GM23338 (cell line): ENCODE measurements at regions not wholly inside any gene's neighbourhood (a gene's known extent, or its start where the extent isn't known, plus 50 kb on each side); places are given as distances from the start of the nearest gene placed in this dataset.
A peak's percentile ranks its signal among the peaks of the same experiment; 100 is the strongest.

Experiments used
- ATAC-seq: fragments of 200-7000 bp; cut with Tn5 transposase; 3 replicates; pipeline ENCODE4 v1.9.1; 2020
- DNase-seq: peaks from one replicate; pipeline ENCODE4 v3.0.0-alpha.2; 2015; ENCODE audit warnings: low spot score
- H2AFZ ChIP-seq: fragments of 200-600 bp; sonication (generic); 2 replicates; pipeline ENCODE4 v1.8.0; 2016; ENCODE audit warnings: antibody characterized with exemption, mild to moderate bottlenecking, moderate library complexity
- H3F3A ChIP-seq: fragments of 200-600 bp; sonication (generic); replicated peaks from 2 replicates; pipeline ENCODE4 v1.8.0; 2017; ENCODE audit warnings: antibody characterized with exemption, mixed run types, low read depth
- H3K27ac ChIP-seq: fragments of 200-600 bp; sonication (generic); 2 replicates; pipeline ENCODE4 v1.6.1; 2016; ENCODE audit warnings: low read depth
- H3K27me3 ChIP-seq: fragments of 200-600 bp; sonication (generic); 2 replicates; pipeline ENCODE4 v1.8.0; 2016; ENCODE audit warnings: mild to moderate bottlenecking, mixed run types, moderate library complexity; ENCODE audit not compliant: insufficient read depth
- H3K36me3 ChIP-seq: fragments of 200-600 bp; sonication (generic); 2 replicates; pipeline ENCODE4 v1.8.0; 2016; ENCODE audit warnings: mild to moderate bottlenecking; ENCODE audit not compliant: insufficient read depth
- H3K4me1 ChIP-seq: fragments of 200-600 bp; sonication (generic); 2 replicates; pipeline ENCODE4 v1.8.0; 2016; ENCODE audit warnings: mild to moderate bottlenecking, moderate library complexity; ENCODE audit not compliant: insufficient read depth
- H3K4me2 ChIP-seq: fragments of 200-600 bp; sonication (generic); 2 replicates; pipeline ENCODE4 v1.7.1; 2017; ENCODE audit warnings: mixed run types
- H3K4me3 ChIP-seq: fragments of 200-600 bp; sonication (generic); 2 replicates; pipeline ENCODE4 v1.6.1; 2016; ENCODE audit warnings: mixed run types
- H3K79me2 ChIP-seq: fragments of 200-600 bp; sonication (generic); replicated peaks from 2 replicates; pipeline ENCODE4 v1.8.0; 2017; ENCODE audit warnings: mild to moderate bottlenecking; ENCODE audit not compliant: insufficient read depth
- H3K9me2 ChIP-seq: fragments of 200-600 bp; sonication (generic); 2 replicates; pipeline ENCODE4 v1.8.0; 2017; ENCODE audit not compliant: insufficient read depth
- H4K20me1 ChIP-seq: fragments of 200-600 bp; sonication (generic); replicated peaks from 2 replicates; pipeline ENCODE4 v1.8.0; 2017; ENCODE audit warnings: mild to moderate bottlenecking; ENCODE audit not compliant: insufficient read depth
- H3K27ac Mint-ChIP-seq: 2 replicates; pipeline ENCODE4 v1.8.0; 2020; ENCODE audit warnings: inconsistent platforms, mild to moderate bottlenecking, moderate library complexity, mixed read lengths
- H3K27me3 Mint-ChIP-seq: 3 replicates; pipeline ENCODE4 v1.8.0; 2022; ENCODE audit warnings: low read depth, mild to moderate bottlenecking, moderate library complexity, mixed read lengths, inconsistent platforms; ENCODE audit not compliant: insufficient read depth, poor library complexity
- H3K36me3 Mint-ChIP-seq: 3 replicates; pipeline ENCODE4 v1.8.0; 2021; ENCODE audit warnings: low read depth, mild to moderate bottlenecking, inconsistent platforms, moderate library complexity, mixed read lengths
- H3K4me1 Mint-ChIP-seq: 3 replicates; pipeline ENCODE4 v1.8.0; 2020; ENCODE audit warnings: mild to moderate bottlenecking, inconsistent platforms, mixed read lengths
- H3K4me3 Mint-ChIP-seq: 3 replicates; pipeline ENCODE4 v1.8.0; 2021; ENCODE audit warnings: moderate library complexity, mild to moderate bottlenecking, inconsistent platforms, mixed read lengths
- H3K9me3 Mint-ChIP-seq: 3 replicates; pipeline ENCODE4 v1.8.0; 2020; ENCODE audit warnings: moderate library complexity, mild to moderate bottlenecking, inconsistent platforms, mixed read lengths
- CTCF ChIP-seq, 2 experiments: fragments of 200-600 bp in 1 of 2; sonication (generic) in 1 of 2; conservative IDR thresholded peaks; 2 replicates each; pipeline versions ENCODE4 v1.5.1 to v1.6.1; 2016 to 2017; ENCODE audit warnings: antibody characterized with exemption in 2 of 2, low read depth in 2 of 2, mild to moderate bottlenecking in 2 of 2, moderate library complexity in 1 of 2
- ETS1 ChIP-seq: IDR thresholded peaks from 2 replicates; pipeline ENCODE4 v1.6.1; 2016; ENCODE audit warnings: antibody characterized with exemption
- EZH2 ChIP-seq: fragments of 200-600 bp; sonication (generic); IDR thresholded peaks from one replicate; pipeline ENCODE4 v1.8.0; 2017; ENCODE audit warnings: antibody characterized with exemption, mild to moderate bottlenecking, low read depth; ENCODE audit not compliant: unreplicated experiment
- JUNB ChIP-seq: IDR thresholded peaks from one replicate; pipeline ENCODE4 v1.6.1; 2016; ENCODE audit warnings: antibody characterized with exemption; ENCODE audit not compliant: unreplicated experiment
- POLR2AphosphoS5 ChIP-seq: IDR thresholded peaks from 2 replicates; pipeline ENCODE4 v1.6.1; 2016; ENCODE audit warnings: antibody characterized with exemption, low read depth
- STAT1 ChIP-seq: IDR thresholded peaks from one replicate; pipeline ENCODE4 v1.6.1; 2016; ENCODE audit warnings: antibody characterized with exemption; ENCODE audit not compliant: unreplicated experiment
- TF ChIP-seq, protein P1 (sequence below): fragments of 250-450 bp; sonication (Bioruptor Pico); IDR thresholded peaks from 2 replicates; pipeline ENCODE4 v1.5.0; 2020; ENCODE audit warnings: mild to moderate bottlenecking, moderate library complexity

DNA sequence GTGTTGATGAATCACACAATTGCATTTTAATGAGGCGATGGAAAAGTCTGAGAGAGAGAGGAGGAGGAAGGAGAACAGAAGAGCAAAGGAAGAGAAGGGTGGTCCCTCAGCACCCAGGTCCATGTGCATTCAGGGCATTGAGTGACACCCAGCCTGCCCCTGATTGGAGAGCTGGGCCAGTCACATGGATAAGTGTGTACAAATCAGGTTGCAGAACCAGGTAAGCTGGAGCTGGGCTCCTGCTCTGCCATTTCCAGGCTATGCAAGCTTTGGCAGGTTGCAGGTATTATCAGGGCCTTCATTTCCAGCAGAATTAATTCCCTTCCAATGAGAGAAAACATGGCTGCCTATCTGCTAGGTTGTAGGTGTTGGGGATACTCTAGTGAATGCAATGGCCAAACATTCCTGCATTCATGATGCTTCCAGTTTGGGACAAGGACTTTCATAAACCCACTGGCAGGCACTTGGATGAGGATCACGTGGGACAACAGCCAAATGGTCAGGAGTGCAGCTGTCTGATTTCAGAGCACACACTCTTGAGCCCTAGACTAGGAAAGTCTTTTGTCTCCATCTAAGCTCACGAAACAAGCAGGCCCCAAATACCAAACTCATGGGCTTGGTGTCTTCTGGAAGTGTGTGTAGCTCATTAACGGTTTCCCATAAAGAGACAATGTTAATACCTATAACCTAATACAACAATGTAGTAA, 577.9 kb upstream of the CDH5 start:
- H3K4me2 ChIP-seq: no peak overlapping the region
- H3K4me1 Mint-ChIP-seq: peaks cover 5% of the 10 kb centered on the region; the same call in 2 of the 3 replicates
- H3F3A ChIP-seq: no peaks in the 10 kb centered on the region
- peaks cover 2% of the 10 kb centered on the region for H3K27me3 Mint-ChIP-seq
- no peak for TF ChIP-seq STAT1
- TF ChIP-seq EZH2: no peak
- no peak for TF ChIP-seq POLR2AphosphoS5
- no peak for TF ChIP-seq ETS1
- H3K9me2 ChIP-seq: no peaks in the 10 kb centered on the region
- no peaks in the 10 kb centered on the region for H3K79me2 ChIP-seq
- no peaks in the 10 kb centered on the region for H3K36me3 ChIP-seq
- no peaks in the 10 kb centered on the region for H3K4me1 ChIP-seq
- no peak overlapping the region for H3K27ac Mint-ChIP-seq
- no peak overlapping the region for H3K4me3 ChIP-seq
- no peak for DNase-seq
- no peaks in the 10 kb centered on the region for H3K9me3 Mint-ChIP-seq
- no peak overlapping the region for H3K4me3 Mint-ChIP-seq
- H2AFZ ChIP-seq: no peak overlapping the region
- no peaks in the 10 kb centered on the region for H3K27me3 ChIP-seq
- H4K20me1 ChIP-seq: no peaks in the 10 kb centered on the region
- ATAC-seq: no peak
- H3K36me3 Mint-ChIP-seq: no peaks in the 10 kb centered on the region
- no peak overlapping the region for H3K27ac ChIP-seq

- Histone ChIP-seq H3F3A (no peaks in the 10 kb centered on the region), H3K27ac (no peak overlapping the region), H3K4me2 (no peak overlapping the region), H2AFZ (peak overlapping the region; percentile 56; the same call in 1 of the 2 replicates), H3K9me2 (no peaks in the 10 kb centered on the region), H3K79me2 (no peaks in the 10 kb centered on the region), H4K20me1 (no peaks in the 10 kb centered on the region), H3K27me3 (no peaks in the 10 kb centered on the region), H3K4me3 (no peak overlapping the region), H3K4me1 (no peaks in the 10 kb centered on the region), H3K36me3 (no peaks in the 10 kb centered on the region)
- no peak overlapping the region for H3K27ac Mint-ChIP-seq
- TF ChIP-seq CTCF (conservative IDR thresholded peaks at IDR 0.05; ENCODE audit: low read depth in 2 of 2) (no peak), POLR2AphosphoS5 (no peak), ETS1 (no peak), EZH2 (no peak), JUNB (no peak)
- TF ChIP-seq, protein P1, sequence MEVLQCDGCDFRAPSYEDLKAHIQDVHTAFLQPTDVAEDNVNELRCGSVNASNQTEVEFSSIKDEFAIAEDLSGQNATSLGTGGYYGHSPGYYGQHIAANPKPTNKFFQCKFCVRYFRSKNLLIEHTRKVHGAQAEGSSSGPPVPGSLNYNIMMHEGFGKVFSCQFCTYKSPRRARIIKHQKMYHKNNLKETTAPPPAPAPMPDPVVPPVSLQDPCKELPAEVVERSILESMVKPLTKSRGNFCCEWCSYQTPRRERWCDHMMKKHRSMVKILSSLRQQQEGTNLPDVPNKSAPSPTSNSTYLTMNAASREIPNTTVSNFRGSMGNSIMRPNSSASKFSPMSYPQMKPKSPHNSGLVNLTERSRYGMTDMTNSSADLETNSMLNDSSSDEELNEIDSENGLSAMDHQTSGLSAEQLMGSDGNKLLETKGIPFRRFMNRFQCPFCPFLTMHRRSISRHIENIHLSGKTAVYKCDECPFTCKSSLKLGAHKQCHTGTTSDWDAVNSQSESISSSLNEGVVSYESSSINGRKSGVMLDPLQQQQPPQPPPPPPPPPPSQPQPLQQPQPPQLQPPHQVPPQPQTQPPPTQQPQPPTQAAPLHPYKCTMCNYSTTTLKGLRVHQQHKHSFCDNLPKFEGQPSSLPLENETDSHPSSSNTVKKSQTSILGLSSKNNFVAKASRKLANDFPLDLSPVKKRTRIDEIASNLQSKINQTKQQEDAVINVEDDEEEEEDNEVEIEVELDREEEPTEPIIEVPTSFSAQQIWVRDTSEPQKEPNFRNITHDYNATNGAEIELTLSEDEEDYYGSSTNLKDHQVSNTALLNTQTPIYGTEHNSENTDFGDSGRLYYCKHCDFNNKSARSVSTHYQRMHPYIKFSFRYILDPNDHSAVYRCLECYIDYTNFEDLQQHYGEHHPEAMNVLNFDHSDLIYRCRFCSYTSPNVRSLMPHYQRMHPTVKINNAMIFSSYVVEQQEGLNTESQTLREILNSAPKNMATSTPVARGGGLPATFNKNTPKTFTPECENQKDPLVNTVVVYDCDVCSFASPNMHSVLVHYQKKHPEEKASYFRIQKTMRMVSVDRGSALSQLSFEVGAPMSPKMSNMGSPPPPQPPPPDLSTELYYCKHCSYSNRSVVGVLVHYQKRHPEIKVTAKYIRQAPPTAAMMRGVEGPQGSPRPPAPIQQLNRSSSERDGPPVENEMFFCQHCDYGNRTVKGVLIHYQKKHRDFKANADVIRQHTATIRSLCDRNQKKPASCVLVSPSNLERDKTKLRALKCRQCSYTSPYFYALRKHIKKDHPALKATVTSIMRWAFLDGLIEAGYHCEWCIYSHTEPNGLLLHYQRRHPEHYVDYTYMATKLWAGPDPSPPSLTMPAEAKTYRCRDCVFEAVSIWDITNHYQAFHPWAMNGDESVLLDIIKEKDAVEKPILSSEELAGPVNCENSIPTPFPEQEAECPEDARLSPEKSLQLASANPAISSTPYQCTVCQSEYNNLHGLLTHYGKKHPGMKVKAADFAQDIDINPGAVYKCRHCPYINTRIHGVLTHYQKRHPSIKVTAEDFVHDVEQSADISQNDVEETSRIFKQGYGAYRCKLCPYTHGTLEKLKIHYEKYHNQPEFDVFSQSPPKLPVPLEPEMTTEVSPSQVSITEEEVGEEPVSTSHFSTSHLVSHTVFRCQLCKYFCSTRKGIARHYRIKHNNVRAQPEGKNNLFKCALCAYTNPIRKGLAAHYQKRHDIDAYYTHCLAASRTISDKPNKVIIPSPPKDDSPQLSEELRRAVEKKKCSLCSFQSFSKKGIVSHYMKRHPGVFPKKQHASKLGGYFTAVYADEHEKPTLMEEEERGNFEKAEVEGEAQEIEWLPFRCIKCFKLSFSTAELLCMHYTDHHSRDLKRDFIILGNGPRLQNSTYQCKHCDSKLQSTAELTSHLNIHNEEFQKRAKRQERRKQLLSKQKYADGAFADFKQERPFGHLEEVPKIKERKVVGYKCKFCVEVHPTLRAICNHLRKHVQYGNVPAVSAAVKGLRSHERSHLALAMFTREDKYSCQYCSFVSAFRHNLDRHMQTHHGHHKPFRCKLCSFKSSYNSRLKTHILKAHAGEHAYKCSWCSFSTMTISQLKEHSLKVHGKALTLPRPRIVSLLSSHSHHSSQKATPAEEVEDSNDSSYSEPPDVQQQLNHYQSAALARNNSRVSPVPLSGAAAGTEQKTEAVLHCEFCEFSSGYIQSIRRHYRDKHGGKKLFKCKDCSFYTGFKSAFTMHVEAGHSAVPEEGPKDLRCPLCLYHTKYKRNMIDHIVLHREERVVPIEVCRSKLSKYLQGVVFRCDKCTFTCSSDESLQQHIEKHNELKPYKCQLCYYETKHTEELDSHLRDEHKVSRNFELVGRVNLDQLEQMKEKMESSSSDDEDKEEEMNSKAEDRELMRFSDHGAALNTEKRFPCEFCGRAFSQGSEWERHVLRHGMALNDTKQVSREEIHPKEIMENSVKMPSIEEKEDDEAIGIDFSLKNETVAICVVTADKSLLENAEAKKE: no peak
- no peak overlapping the region for H3K4me3 Mint-ChIP-seq
- H3K9me3 Mint-ChIP-seq: no peaks in the 10 kb centered on the region
- H3K27me3 Mint-ChIP-seq: peaks cover 2% of the 10 kb centered on the region
- no peaks in the 10 kb centered on the region for H3K36me3 Mint-ChIP-seq
- peaks cover 5% of the 10 kb centered on the region; the same call in 2 of the 3 replicates for H3K4me1 Mint-ChIP-seq
- ATAC-seq (no peak), DNase-seq (no peak)
Measured at GRCh38 chr16:65787921-65788320, 578.6 kb upstream of the CDH5 start.
